HL-60 (cell line): ENCODE measurements at regions not wholly inside any gene's neighbourhood (a gene's known extent, or its start where the extent isn't known, plus 50 kb on each side); places are given as distances from the start of the nearest gene placed in this dataset.

Experiments
- POLR2AphosphoS5 ChIP-seq: IDR thresholded peaks from 2 replicates; pipeline ENCODE4 v1.6.1; 2012; ENCODE audit warnings: low read depth
- TF ChIP-seq, protein P1 (sequence below): IDR thresholded peaks from one replicate; pipeline ENCODE4 v1.5.1; 2011; ENCODE audit warnings: low read length, control low read depth, inconsistent platforms; ENCODE audit not compliant: insufficient read depth
- TF ChIP-seq, protein P2 (sequence below): IDR thresholded peaks from 2 replicates; pipeline ENCODE4 v1.6.1; 2012; ENCODE audit warnings: low read depth; ENCODE audit not compliant: insufficient replicate concordance

DNA sequence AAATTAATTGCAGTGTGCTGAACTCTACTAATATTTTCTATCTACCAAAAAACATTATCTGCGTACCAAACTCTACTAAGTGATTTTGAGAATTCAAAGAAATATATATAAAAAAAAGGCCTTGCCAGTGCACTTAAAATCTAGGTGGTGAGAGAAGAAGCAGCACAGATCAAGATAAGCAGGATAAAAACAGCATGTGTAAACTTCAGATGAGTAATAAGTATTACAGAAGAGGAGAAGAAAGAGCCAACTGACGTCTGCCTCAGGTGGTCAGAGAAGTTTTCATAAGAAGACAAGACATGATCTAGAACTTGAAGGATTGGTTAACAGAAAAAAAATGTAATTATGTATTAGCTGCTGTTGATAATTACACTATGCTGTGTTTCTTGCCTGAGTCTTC, 166.4 kb downstream of the DUSP6 start:
- TF ChIP-seq, protein P1, sequence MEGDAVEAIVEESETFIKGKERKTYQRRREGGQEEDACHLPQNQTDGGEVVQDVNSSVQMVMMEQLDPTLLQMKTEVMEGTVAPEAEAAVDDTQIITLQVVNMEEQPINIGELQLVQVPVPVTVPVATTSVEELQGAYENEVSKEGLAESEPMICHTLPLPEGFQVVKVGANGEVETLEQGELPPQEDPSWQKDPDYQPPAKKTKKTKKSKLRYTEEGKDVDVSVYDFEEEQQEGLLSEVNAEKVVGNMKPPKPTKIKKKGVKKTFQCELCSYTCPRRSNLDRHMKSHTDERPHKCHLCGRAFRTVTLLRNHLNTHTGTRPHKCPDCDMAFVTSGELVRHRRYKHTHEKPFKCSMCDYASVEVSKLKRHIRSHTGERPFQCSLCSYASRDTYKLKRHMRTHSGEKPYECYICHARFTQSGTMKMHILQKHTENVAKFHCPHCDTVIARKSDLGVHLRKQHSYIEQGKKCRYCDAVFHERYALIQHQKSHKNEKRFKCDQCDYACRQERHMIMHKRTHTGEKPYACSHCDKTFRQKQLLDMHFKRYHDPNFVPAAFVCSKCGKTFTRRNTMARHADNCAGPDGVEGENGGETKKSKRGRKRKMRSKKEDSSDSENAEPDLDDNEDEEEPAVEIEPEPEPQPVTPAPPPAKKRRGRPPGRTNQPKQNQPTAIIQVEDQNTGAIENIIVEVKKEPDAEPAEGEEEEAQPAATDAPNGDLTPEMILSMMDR, result no peak
- no peak for TF ChIP-seq POLR2AphosphoS5
- TF ChIP-seq, protein P2, sequence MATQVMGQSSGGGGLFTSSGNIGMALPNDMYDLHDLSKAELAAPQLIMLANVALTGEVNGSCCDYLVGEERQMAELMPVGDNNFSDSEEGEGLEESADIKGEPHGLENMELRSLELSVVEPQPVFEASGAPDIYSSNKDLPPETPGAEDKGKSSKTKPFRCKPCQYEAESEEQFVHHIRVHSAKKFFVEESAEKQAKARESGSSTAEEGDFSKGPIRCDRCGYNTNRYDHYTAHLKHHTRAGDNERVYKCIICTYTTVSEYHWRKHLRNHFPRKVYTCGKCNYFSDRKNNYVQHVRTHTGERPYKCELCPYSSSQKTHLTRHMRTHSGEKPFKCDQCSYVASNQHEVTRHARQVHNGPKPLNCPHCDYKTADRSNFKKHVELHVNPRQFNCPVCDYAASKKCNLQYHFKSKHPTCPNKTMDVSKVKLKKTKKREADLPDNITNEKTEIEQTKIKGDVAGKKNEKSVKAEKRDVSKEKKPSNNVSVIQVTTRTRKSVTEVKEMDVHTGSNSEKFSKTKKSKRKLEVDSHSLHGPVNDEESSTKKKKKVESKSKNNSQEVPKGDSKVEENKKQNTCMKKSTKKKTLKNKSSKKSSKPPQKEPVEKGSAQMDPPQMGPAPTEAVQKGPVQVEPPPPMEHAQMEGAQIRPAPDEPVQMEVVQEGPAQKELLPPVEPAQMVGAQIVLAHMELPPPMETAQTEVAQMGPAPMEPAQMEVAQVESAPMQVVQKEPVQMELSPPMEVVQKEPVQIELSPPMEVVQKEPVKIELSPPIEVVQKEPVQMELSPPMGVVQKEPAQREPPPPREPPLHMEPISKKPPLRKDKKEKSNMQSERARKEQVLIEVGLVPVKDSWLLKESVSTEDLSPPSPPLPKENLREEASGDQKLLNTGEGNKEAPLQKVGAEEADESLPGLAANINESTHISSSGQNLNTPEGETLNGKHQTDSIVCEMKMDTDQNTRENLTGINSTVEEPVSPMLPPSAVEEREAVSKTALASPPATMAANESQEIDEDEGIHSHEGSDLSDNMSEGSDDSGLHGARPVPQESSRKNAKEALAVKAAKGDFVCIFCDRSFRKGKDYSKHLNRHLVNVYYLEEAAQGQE, result no peak
